Liver (tissue), 8 donors: ENCODE measurements at regions not wholly inside any gene's neighbourhood (a gene's known extent, or its start where the extent isn't known, plus 50 kb on each side); places are given as distances from the start of the nearest gene placed in this dataset.

Source experiments
- DNase-seq: peaks from one replicate; pipeline ENCODE4 v3.0.0-alpha.2; 2017; ENCODE audit warnings: low spot score
- H3K27ac ChIP-seq, 2 donors: one replicate each; pipeline ENCODE4 v1.7.0; 2013; ENCODE audit warnings: inconsistent platforms in 2 of 2, low read length in 2 of 2, control low read depth in 1 of 2, low read depth in 1 of 2, mild to moderate bottlenecking in 1 of 2
- H3K27me3 ChIP-seq, 4 donors: one replicate each; pipeline versions ENCODE4 v1.6.1 to v1.7.0; 2013; ENCODE audit warnings: low read length in 3 of 4, inconsistent platforms in 1 of 4, mild to moderate bottlenecking in 1 of 4, moderate library complexity in 1 of 4; ENCODE audit not compliant: control insufficient read depth in 4 of 4, insufficient read depth in 4 of 4
- H3K36me3 ChIP-seq, 4 donors: one replicate each; pipeline versions ENCODE4 v1.6.1 to v1.7.0; 2013; ENCODE audit warnings: low read length in 3 of 4, mild to moderate bottlenecking in 3 of 4, low read depth in 1 of 4, moderate library complexity in 1 of 4; ENCODE audit not compliant: control insufficient read depth in 4 of 4, insufficient read depth in 3 of 4
- H3K4me1 ChIP-seq, 4 donors: one replicate each; pipeline versions ENCODE4 v1.6.1 to v1.7.0; 2013; ENCODE audit warnings: low read length in 3 of 4, mild to moderate bottlenecking in 3 of 4, moderate library complexity in 1 of 4; ENCODE audit not compliant: control insufficient read depth in 4 of 4, insufficient read depth in 4 of 4
- H3K4me3 ChIP-seq, 3 donors: one replicate each; pipeline versions ENCODE4 v1.6.1 to v1.7.0; 2013; ENCODE audit warnings: low read length in 3 of 3, control low read depth in 1 of 3, low read depth in 1 of 3, mild to moderate bottlenecking in 1 of 3
- H3K9ac ChIP-seq, 2 donors: one replicate each; pipeline ENCODE4 v1.7.0; 2013; ENCODE audit warnings: low read length in 2 of 2, mild to moderate bottlenecking in 2 of 2, moderate library complexity in 2 of 2, control low read depth in 1 of 2, low read depth in 1 of 2
- H3K9me3 ChIP-seq, 4 donors: one replicate each; pipeline versions ENCODE4 v1.6.1 to v1.7.0; 2013; ENCODE audit warnings: low read length in 3 of 4; ENCODE audit not compliant: control insufficient read depth in 4 of 4
- CTCF ChIP-seq: fragments of 150-350 bp; IDR thresholded peaks from 2 replicates; pipeline ENCODE4 v1.5.1; 2017; ENCODE audit warnings: improper control_type of control experiment, low read depth, low read length; ENCODE audit not compliant: missing input control
- EGR1 ChIP-seq, 2 donors: IDR thresholded peaks; 2 replicates each; pipeline ENCODE4 v1.6.1; 2016 to 2018; ENCODE audit warnings: antibody characterized with exemption in 2 of 2, low read depth in 2 of 2
- FOXA1 ChIP-seq: IDR thresholded peaks from 2 replicates; pipeline ENCODE4 v1.6.1; 2016; ENCODE audit warnings: antibody characterized with exemption
- FOXA2 ChIP-seq: IDR thresholded peaks from 2 replicates; pipeline ENCODE4 v1.6.1; 2016; ENCODE audit warnings: antibody characterized with exemption
- GABPA ChIP-seq, 2 donors: IDR thresholded peaks in 1 of 2; conservative IDR thresholded peaks in 1 of 2; 2 replicates each; pipeline ENCODE4 v1.6.1; 2016; ENCODE audit warnings: antibody characterized with exemption in 2 of 2, mild to moderate bottlenecking in 1 of 2, moderate library complexity in 1 of 2
- HNF4A ChIP-seq, 2 donors: conservative IDR thresholded peaks; 2 replicates each; pipeline ENCODE4 v1.6.1; 2016; ENCODE audit warnings: antibody characterized with exemption in 2 of 2, mild to moderate bottlenecking in 2 of 2
- JUND ChIP-seq, 2 donors: IDR thresholded peaks; 2 replicates each; pipeline ENCODE4 v1.6.1; 2016; ENCODE audit warnings: antibody characterized with exemption in 2 of 2
- NR2F2 ChIP-seq: IDR thresholded peaks from 2 replicates; pipeline ENCODE4 v1.6.1; 2016; ENCODE audit warnings: antibody characterized with exemption
- RAD21 ChIP-seq, 2 donors: IDR thresholded peaks; 2 replicates each; pipeline ENCODE4 v1.6.1; 2016; ENCODE audit warnings: antibody characterized with exemption in 2 of 2, mild to moderate bottlenecking in 2 of 2
- REST ChIP-seq: IDR thresholded peaks from 2 replicates; pipeline ENCODE4 v1.6.1; 2016; ENCODE audit warnings: antibody characterized with exemption, mild to moderate bottlenecking
- RXRA ChIP-seq, 2 donors: IDR thresholded peaks; 2 replicates each; pipeline ENCODE4 v1.6.1; 2017 to 2018; ENCODE audit warnings: antibody characterized with exemption in 2 of 2, mild to moderate bottlenecking in 1 of 2
- SP1 ChIP-seq: IDR thresholded peaks from 2 replicates; pipeline ENCODE4 v1.6.1; 2018; ENCODE audit warnings: antibody characterized with exemption, mild to moderate bottlenecking
- TAF1 ChIP-seq: conservative IDR thresholded peaks from 2 replicates; pipeline ENCODE4 v1.6.1; 2016; ENCODE audit warnings: antibody characterized with exemption, mild to moderate bottlenecking
- YY1 ChIP-seq: IDR thresholded peaks from 2 replicates; pipeline ENCODE4 v1.6.1; 2016; ENCODE audit warnings: antibody characterized with exemption, mild to moderate bottlenecking
- ZBTB33 ChIP-seq: IDR thresholded peaks from 2 replicates; pipeline ENCODE4 v1.6.1; 2016; ENCODE audit warnings: antibody characterized with exemption
- WGBS: extraction: QIAGEN DNeasy Blood & Tissue Kit; methylation state at CpG from one replicate; pipeline ENCODE4 v1.1.7; 2013; 5-methylcytosine and 5-hydroxymethylcytosine counted together
- TF ChIP-seq, protein P1 (sequence below): IDR thresholded peaks from 2 replicates; pipeline ENCODE4 v1.6.1; 2016; ENCODE audit warnings: antibody characterized with exemption
- TF ChIP-seq, protein P2 (sequence below): IDR thresholded peaks from 2 replicates; pipeline ENCODE4 v1.6.1; 2016; ENCODE audit warnings: antibody characterized with exemption
- donor health status: healthy.
- donor health status: healthy.
- donor health status: healthy.
- donor health status: healthy.
- donor health status: healthy.

DNA sequence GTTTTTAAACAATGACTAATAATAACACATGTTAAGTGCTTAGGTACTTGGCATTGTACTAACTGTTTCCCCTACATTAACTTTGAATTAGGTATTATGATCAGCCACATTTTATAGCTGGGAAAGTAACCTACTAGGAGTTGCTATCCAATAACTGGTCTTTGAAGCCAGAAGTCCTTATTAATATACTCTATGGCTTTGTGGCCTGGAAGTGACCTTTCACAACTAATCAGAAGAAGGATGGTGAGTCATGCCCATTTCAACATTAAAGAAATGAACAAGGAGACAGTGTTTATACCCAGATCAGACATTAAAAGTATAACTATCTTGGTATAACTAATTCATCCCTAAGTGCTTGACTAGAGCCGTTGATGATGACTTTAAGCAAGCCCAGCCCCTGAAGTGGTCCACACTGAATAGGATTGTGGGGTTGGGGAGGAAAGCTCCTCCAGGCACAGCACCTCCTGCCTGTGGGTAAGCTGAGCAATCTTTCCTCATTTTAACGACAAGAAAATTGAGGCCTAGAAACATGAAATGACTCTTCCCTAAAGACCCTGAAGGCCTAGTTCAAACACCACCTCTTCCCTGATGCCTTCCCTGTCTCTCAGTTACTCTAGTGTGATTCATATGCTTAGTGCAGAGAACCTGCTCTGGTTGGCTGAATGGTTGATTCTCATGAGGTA is 71.6 kb upstream of the RFX8 start:
- no peaks in the 10 kb centered on the region for H3K4me1 ChIP-seq
- no peaks in the 10 kb centered on the region for H3K27me3 ChIP-seq
- no peaks in the 10 kb centered on the region for H3K36me3 ChIP-seq
- no peak overlapping the region for H3K27ac ChIP-seq
- H3K9me3 ChIP-seq: no peaks in the 10 kb centered on the region
- WGBS: 90% methylated on average over 2 of the region's 2 CpGs
- no peak overlapping the region for H3K9ac ChIP-seq
- TF ChIP-seq FOXA1 (no peak), JUND (IDR thresholded peaks at IDR 0.05) (no peak), RXRA (IDR thresholded peaks at IDR 0.05) (no peak), ZBTB33 (no peak), CTCF (no peak), GABPA (IDR thresholded peaks at IDR 0.05 in 1 of 2, conservative IDR thresholded peaks at IDR 0.05 in 1 of 2) (no peak), REST (no peak), YY1 (no peak), TAF1 (no peak), FOXA2 (no peak), NR2F2 (no peak), RAD21 (IDR thresholded peaks at IDR 0.05) (no peak)
- TF ChIP-seq, protein P1, sequence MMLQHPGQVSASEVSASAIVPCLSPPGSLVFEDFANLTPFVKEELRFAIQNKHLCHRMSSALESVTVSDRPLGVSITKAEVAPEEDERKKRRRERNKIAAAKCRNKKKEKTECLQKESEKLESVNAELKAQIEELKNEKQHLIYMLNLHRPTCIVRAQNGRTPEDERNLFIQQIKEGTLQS: no peak
- TF ChIP-seq, protein P2, sequence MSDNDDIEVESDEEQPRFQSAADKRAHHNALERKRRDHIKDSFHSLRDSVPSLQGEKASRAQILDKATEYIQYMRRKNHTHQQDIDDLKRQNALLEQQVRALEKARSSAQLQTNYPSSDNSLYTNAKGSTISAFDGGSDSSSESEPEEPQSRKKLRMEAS: no peak
- no peak for DNase-seq
- H3K4me3 ChIP-seq: no peak overlapping the region

DNA sequence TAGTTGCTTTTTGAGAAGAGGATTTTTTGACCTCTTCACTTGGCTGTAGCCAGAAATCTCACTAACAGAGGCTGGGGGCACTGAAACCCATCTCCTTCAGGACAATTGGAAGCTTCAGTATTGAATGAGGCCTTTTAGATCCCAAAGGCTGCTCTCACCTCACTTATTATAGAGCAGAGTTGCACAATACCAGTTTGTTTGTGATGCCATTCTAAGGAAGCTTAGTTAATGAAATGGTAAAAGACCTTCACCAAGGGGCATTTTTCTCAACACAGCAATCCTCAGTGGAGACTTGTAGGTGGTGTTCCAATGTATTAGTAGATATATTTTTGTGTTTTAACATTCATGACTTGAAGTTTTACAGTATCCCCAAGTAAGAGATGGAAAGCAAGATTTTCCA is 71.0 kb upstream of the RFX8 start:
- H3K36me3 ChIP-seq: no peaks in the 10 kb centered on the region
- H3K9me3 ChIP-seq: no peaks in the 10 kb centered on the region
- H3K9ac ChIP-seq: no peak overlapping the region
- no peak overlapping the region for H3K4me3 ChIP-seq
- no peak for DNase-seq
- H3K27ac ChIP-seq: no peak overlapping the region
- H3K4me1 ChIP-seq: no peaks in the 10 kb centered on the region
- no peaks in the 10 kb centered on the region for H3K27me3 ChIP-seq
- TF ChIP-seq RAD21 (IDR thresholded peaks at IDR 0.05) (no peak), SP1 (no peak), FOXA1 (no peak), RXRA (IDR thresholded peaks at IDR 0.05) (no peak), HNF4A (conservative IDR thresholded peaks at IDR 0.05) (no peak), EGR1 (IDR thresholded peaks at IDR 0.05; ENCODE audit: low read depth in 2 of 2) (no peak), YY1 (no peak), REST (no peak), ZBTB33 (no peak)
- TF ChIP-seq, protein P1: no peak
